Adipocyte (in vitro differentiated cells): ENCODE measurements at regions not wholly inside any gene's neighbourhood (a gene's known extent, or its start where the extent isn't known, plus 50 kb on each side); places are given as distances from the start of the nearest gene placed in this dataset.

Experiments used
- DNase-seq: peaks from one replicate; pipeline ENCODE4 v3.0.0-alpha.2; 2015; ENCODE audit warnings: low read depth
- H3K27me3 ChIP-seq: replicated peaks from 2 replicates; pipeline ENCODE4 v1.7.0; 2013; ENCODE audit warnings: mild to moderate bottlenecking, low read length, moderate library complexity; ENCODE audit not compliant: control insufficient read depth, insufficient read depth
- H3K36me3 ChIP-seq: 2 replicates; pipeline ENCODE4 v1.7.0; 2013; ENCODE audit warnings: low read length, mild to moderate bottlenecking, moderate library complexity; ENCODE audit not compliant: control insufficient read depth, insufficient read depth, severe bottlenecking
- H3K4me1 ChIP-seq: 2 replicates; pipeline ENCODE4 v1.7.0; 2013; ENCODE audit warnings: mild to moderate bottlenecking, low read length, moderate library complexity; ENCODE audit not compliant: control insufficient read depth, insufficient read depth
- H3K4me3 ChIP-seq: 2 replicates; pipeline ENCODE4 v1.7.0; 2013; ENCODE audit warnings: mild to moderate bottlenecking, low read length, moderate library complexity
- H3K9ac ChIP-seq: 2 replicates; pipeline ENCODE4 v1.7.0; 2013; ENCODE audit warnings: mild to moderate bottlenecking, low read length, moderate library complexity
- H3K9me3 ChIP-seq: 2 replicates; pipeline ENCODE4 v1.7.0; 2013; ENCODE audit warnings: mild to moderate bottlenecking, low read length, moderate library complexity; ENCODE audit not compliant: control insufficient read depth

DNA sequence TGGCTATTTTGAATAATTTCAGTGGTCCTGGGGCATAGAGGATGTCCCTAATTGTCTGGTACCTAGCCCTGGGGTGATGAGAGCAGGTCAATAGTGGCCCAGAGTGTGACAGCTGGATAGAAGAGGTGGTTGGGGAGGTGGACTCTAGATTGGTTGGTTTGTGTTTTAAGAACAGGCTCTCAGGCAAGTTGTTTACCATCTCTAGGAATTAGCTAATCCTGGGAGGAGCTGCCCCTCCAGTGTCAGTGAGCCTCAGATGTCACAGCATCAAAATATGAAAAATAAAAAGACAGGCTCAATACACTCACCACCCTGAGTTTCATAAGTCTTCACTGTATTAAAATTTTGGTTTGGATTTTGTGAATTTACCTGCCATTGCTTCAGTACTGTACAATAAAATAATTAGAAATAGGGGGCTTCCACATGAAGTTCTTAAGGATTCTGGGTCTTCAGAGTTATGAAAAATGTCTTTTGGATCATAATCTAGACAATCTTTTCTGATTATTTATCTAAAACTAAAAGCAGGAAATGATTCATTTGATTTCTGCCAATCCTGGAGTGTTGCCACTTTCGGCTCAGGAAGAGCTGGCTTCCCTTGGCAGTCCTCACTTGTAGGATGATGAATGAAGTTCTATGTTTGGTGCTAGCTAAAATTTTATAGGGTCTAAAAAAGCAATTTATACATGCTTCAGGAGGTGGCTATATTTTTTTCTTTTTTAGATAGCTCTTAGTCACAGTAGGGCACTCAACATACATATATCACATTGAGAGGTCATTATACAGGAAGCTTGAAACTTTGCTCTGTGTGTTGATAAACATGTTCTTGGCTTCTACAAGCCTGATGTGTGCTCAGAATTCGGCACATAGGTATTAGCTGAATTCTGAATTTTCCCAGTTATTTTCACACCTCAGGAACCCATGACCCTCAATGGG is 395.1 kb downstream of the RAB28 start:
- no peaks in the 10 kb centered on the region for H3K27me3 ChIP-seq
- H3K9me3 ChIP-seq = no peaks in the 10 kb centered on the region
- no peaks in the 10 kb centered on the region for H3K36me3 ChIP-seq
- no peak for DNase-seq
- H3K9ac ChIP-seq = no peak overlapping the region
- H3K4me3 ChIP-seq = no peak overlapping the region
- H3K4me1 ChIP-seq = peaks cover 25% of the 10 kb centered on the region

DNA sequence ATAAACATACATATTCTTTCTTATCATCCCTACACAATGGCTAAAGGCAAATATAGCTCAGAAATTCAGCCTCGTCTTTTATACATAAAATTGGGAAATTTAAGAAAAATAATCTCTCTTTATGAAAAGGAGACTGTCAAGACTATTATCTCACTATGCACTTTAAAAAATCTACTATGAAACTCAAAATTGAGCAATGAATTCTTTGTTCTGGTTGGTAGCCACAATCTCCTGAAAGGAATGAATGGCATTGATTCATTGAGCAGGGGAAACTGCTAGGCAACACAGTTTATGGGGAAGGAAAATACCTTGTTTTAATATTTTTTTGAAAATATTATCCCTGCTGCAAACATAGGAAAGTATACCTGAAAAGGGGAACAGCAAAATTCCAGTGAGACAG is 397.1 kb downstream of the RAB28 start:
- no peaks in the 10 kb centered on the region for H3K9me3 ChIP-seq
- H3K36me3 ChIP-seq = no peaks in the 10 kb centered on the region
- H3K4me3 ChIP-seq = no peak overlapping the region
- no peaks in the 10 kb centered on the region for H3K27me3 ChIP-seq
- H3K4me1 ChIP-seq = peaks cover 13% of the 10 kb centered on the region
- no peak overlapping the region for H3K9ac ChIP-seq
- DNase-seq = no peak

DNA sequence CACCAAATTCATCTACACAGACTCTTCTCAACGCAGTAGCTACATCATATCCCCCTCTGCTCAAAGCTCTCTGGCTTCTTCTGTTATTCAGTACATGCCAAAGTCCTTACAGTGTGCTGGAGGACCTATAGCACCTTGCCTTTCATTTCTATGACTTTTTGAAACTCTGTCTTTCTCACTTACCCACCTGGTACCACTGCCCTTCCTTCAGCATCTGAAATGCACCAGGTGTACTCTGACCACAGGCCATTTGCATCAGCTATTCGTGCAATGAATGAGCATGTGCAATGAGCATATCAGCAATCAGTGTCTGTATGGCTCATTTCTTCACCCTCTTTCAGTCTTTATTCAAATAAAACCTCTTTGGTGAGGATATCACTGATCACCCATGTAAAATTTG is 399.9 kb downstream of the RAB28 start:
- no peaks in the 10 kb centered on the region for H3K27me3 ChIP-seq
- peaks cover 9% of the 10 kb centered on the region for H3K4me1 ChIP-seq
- no peak overlapping the region for H3K4me3 ChIP-seq
- no peak for DNase-seq
- H3K9me3 ChIP-seq = no peaks in the 10 kb centered on the region
- no peak overlapping the region for H3K9ac ChIP-seq
- H3K36me3 ChIP-seq = no peaks in the 10 kb centered on the region

- no peaks in the 10 kb centered on the region for H3K36me3 ChIP-seq
- H3K4me3 ChIP-seq = no peak overlapping the region
- H3K9me3 ChIP-seq = no peaks in the 10 kb centered on the region
- DNase-seq = no peak
- H3K27me3 ChIP-seq = no peaks in the 10 kb centered on the region
- H3K4me1 ChIP-seq = no peaks in the 10 kb centered on the region
- H3K9ac ChIP-seq = no peak overlapping the region
Measured at GRCh38 chr4:13081830-13082229, 402.3 kb downstream of the RAB28 start.

GRCh38 chr4:13067077-13067476 is 417.1 kb downstream of the RAB28 start:
- H3K4me1 ChIP-seq = no peaks in the 10 kb centered on the region
- H3K9ac ChIP-seq = no peak overlapping the region
- H3K9me3 ChIP-seq = no peaks in the 10 kb centered on the region
- no peaks in the 10 kb centered on the region for H3K36me3 ChIP-seq
- no peak overlapping the region for H3K4me3 ChIP-seq
- H3K27me3 ChIP-seq = peaks cover 14% of the 10 kb centered on the region
- no peak for DNase-seq

- no peak overlapping the region for H3K9ac ChIP-seq
- H3K4me1 ChIP-seq = no peaks in the 10 kb centered on the region
- no peak overlapping the region for H3K4me3 ChIP-seq
- DNase-seq = no peak
- H3K36me3 ChIP-seq = no peaks in the 10 kb centered on the region
- H3K27me3 ChIP-seq = no peaks in the 10 kb centered on the region
- H3K9me3 ChIP-seq = no peaks in the 10 kb centered on the region
Measured at GRCh38 chr4:13059019-13059418, 425.1 kb downstream of the RAB28 start.

- Histone ChIP-seq H3K4me3 (no peak overlapping the region), H3K27me3 (no peaks in the 10 kb centered on the region), H3K9me3 (no peaks in the 10 kb centered on the region), H3K4me1 (no peaks in the 10 kb centered on the region), H3K36me3 (no peaks in the 10 kb centered on the region), H3K9ac (no peak overlapping the region)
- DNase-seq = no peak
Measured at GRCh38 chr4:13056630-13057189, 427.4 kb downstream of the RAB28 start.

- no peak for DNase-seq
- Histone ChIP-seq H3K9ac (no peak overlapping the region), H3K9me3 (peaks cover 4% of the 10 kb centered on the region), H3K27me3 (no peaks in the 10 kb centered on the region), H3K4me1 (no peaks in the 10 kb centered on the region), H3K4me3 (no peak overlapping the region), H3K36me3 (no peaks in the 10 kb centered on the region)
Measured at GRCh38 chr4:13054420-13054970, 429.6 kb downstream of the RAB28 start.

DNA sequence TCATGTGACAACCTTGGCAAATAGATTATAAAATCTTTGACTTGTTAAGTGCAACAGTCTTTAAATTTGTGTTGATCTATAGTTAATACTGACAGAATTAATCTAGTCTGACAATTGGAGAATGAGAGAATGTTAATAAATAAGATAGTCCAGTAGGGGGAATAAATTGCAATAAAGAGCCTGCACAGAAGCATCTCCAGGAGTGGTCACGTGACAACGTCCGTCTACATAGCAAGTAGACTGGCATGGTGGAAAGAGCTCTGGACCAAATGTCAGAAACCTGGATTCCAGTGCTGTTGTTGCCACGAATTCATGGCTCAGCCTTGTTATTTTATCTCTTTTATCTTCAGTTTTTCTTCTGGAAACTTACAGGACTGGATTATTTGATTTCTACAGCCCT is 436.5 kb downstream of the RAB28 start:
- Histone ChIP-seq H3K4me3 (no peak overlapping the region), H3K36me3 (no peaks in the 10 kb centered on the region), H3K27me3 (no peaks in the 10 kb centered on the region), H3K9me3 (peaks cover 4% of the 10 kb centered on the region), H3K9ac (no peak overlapping the region), H3K4me1 (no peaks in the 10 kb centered on the region)
- no peak for DNase-seq

DNA sequence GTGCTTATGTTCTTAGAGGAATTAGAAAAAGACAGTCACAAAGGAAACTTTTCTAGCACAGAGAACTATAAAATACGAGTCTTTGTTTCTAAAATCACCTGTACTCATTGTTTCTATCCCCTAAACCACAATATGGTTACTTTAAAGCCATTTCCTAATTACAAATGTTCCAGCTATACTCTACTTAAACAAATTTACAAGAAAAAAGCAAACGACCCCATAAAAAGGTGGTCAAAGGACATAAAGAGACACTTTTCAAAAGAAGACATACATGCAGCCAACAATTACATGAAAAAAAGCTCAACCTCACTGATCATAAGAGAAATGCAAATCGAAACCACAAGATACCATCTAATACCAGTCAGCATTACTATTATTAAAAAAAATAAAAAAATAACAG is 447.3 kb downstream of the RAB28 start:
- Histone ChIP-seq H3K27me3 (peaks cover 3% of the 10 kb centered on the region), H3K9ac (no peak overlapping the region), H3K36me3 (no peaks in the 10 kb centered on the region), H3K4me1 (no peaks in the 10 kb centered on the region), H3K4me3 (no peak overlapping the region), H3K9me3 (peaks cover 2% of the 10 kb centered on the region)
- DNase-seq = no peak

DNA sequence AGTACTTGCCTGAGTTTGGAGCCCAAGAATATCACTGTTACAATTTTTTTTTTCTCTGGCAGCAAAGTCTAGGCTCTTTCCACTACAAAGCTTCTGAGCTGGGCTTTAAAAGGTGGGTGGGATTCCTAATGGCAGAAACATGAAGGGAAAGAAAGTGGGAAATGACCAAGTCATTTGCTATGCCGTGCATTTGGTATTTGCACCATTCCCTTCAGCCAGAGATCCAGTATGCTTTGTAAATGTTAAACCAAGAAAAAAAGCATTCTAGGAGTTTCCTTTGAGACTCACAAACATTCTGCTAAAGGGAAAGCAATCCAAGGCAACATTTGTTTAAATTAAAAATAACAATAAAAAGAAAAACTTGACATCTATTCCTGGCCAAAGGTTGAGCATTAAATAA is 451.2 kb downstream of the RAB28 start:
- DNase-seq = no peak
- Histone ChIP-seq H3K9ac (no peak overlapping the region), H3K36me3 (no peaks in the 10 kb centered on the region), H3K4me3 (no peak overlapping the region), H3K9me3 (no peaks in the 10 kb centered on the region), H3K27me3 (no peaks in the 10 kb centered on the region), H3K4me1 (no peaks in the 10 kb centered on the region)
